Smooth muscle cell (in vitro differentiated cells): ENCODE measurements at regions not wholly inside any gene's neighbourhood (a gene's known extent, or its start where the extent isn't known, plus 50 kb on each side); places are given as distances from the start of the nearest gene placed in this dataset.

ENCODE experiments used
- DNase-seq: peaks from one replicate; lab custom pipeline; 2025; ENCODE audit not compliant: unreplicated experiment; lab: John Stamatoyannopoulos, UW
- H2AFZ ChIP-seq: fragments of 200-600 bp; sonication (generic); 2 replicates; pipeline ENCODE4 v1.6.0; 2016; ENCODE audit warnings: antibody characterized with exemption, low read depth, mild to moderate bottlenecking
- H3F3A ChIP-seq: fragments of 200-600 bp; sonication (generic); 2 replicates; pipeline ENCODE4 v1.6.0; 2017; ENCODE audit warnings: antibody characterized with exemption, low read depth
- H3K27ac ChIP-seq: fragments of 200-600 bp; sonication (generic); 2 replicates; pipeline ENCODE4 v1.5.1; 2016; ENCODE audit warnings: low read depth, mild to moderate bottlenecking
- H3K27me3 ChIP-seq: fragments of 200-600 bp; sonication (generic); 2 replicates; pipeline ENCODE4 v1.6.1; 2016; ENCODE audit warnings: low read depth, mild to moderate bottlenecking
- H3K36me3 ChIP-seq: fragments of 200-600 bp; sonication (generic); 2 replicates; pipeline ENCODE4 v1.5.1; 2016; ENCODE audit warnings: low read depth
- H3K4me1 ChIP-seq: fragments of 200-600 bp; sonication (generic); 2 replicates; pipeline ENCODE4 v1.5.1; 2016; ENCODE audit warnings: low read depth
- H3K4me2 ChIP-seq: fragments of 200-600 bp; sonication (generic); 2 replicates; pipeline ENCODE4 v1.6.0; 2016; ENCODE audit warnings: mild to moderate bottlenecking
- H3K4me3 ChIP-seq: fragments of 200-600 bp; sonication (generic); 2 replicates; pipeline ENCODE4 v1.5.1; 2016; ENCODE audit warnings: mild to moderate bottlenecking
- H3K79me2 ChIP-seq: fragments of 200-600 bp; sonication (generic); 2 replicates; pipeline ENCODE4 v1.6.0; 2016; ENCODE audit warnings: low read depth, mild to moderate bottlenecking
- H3K9ac ChIP-seq: fragments of 200-600 bp; sonication (generic); 2 replicates; pipeline ENCODE4 v1.6.0; 2016; ENCODE audit warnings: low read depth
- H3K9me3 ChIP-seq: fragments of 200-600 bp; sonication (generic); replicated peaks from 2 replicates; pipeline ENCODE4 v1.5.1; 2016; ENCODE audit warnings: low read depth
- H4K20me1 ChIP-seq: fragments of 200-600 bp; sonication (generic); 2 replicates; pipeline ENCODE4 v1.6.0; 2016; ENCODE audit warnings: low read depth
- CTCF ChIP-seq: fragments of 200-600 bp; sonication (generic); IDR thresholded peaks from 2 replicates; pipeline ENCODE4 v1.5.1; 2017; ENCODE audit warnings: borderline replicate concordance, mild to moderate bottlenecking, antibody characterized with exemption; ENCODE audit not compliant: insufficient read depth, poor library complexity, severe bottlenecking
- WGBS: methylation state at CpG from one replicate; pipeline ENCODE4 v1.1.7; 2016; ENCODE audit warnings: low lambda C conversion rate; 5-methylcytosine and 5-hydroxymethylcytosine counted together

- no peak overlapping the region for H3K9ac ChIP-seq
- no peak overlapping the region for H3K27ac ChIP-seq
- 82% methylated on average over 4 of the region's 4 CpGs for WGBS
- TF ChIP-seq CTCF, result no peak
- H3K4me1 ChIP-seq, result no peaks in the 10 kb centered on the region
- H3K79me2 ChIP-seq, result no peaks in the 10 kb centered on the region
- H3F3A ChIP-seq, result no peaks in the 10 kb centered on the region
- H3K36me3 ChIP-seq, result no peaks in the 10 kb centered on the region
- H2AFZ ChIP-seq, result no peak overlapping the region
- no peaks in the 10 kb centered on the region for H4K20me1 ChIP-seq
- H3K4me3 ChIP-seq, result no peak overlapping the region
- no peaks in the 10 kb centered on the region for H3K27me3 ChIP-seq
- H3K4me2 ChIP-seq, result no peak overlapping the region
- no peaks in the 10 kb centered on the region for H3K9me3 ChIP-seq
- DNase-seq, result no peak
Observed at GRCh38 chr21:19276665-19277064, 873.1 kb upstream of the TMPRSS15 start.

- 84% methylated on average over 2 of the region's 2 CpGs for WGBS
- no peak overlapping the region for H3K9ac ChIP-seq
- H2AFZ ChIP-seq, result no peak overlapping the region
- no peaks in the 10 kb centered on the region for H3F3A ChIP-seq
- H3K27me3 ChIP-seq, result no peaks in the 10 kb centered on the region
- H3K79me2 ChIP-seq, result no peaks in the 10 kb centered on the region
- DNase-seq, result no peak
- no peaks in the 10 kb centered on the region for H3K4me1 ChIP-seq
- no peak overlapping the region for H3K27ac ChIP-seq
- H3K4me3 ChIP-seq, result no peak overlapping the region
- H3K4me2 ChIP-seq, result no peak overlapping the region
- no peaks in the 10 kb centered on the region for H4K20me1 ChIP-seq
- H3K9me3 ChIP-seq, result no peaks in the 10 kb centered on the region
- TF ChIP-seq CTCF, result no peak
- H3K36me3 ChIP-seq, result no peaks in the 10 kb centered on the region
Observed at GRCh38 chr21:19286876-19287275, 883.3 kb upstream of the TMPRSS15 start.

- H3K79me2 ChIP-seq, result no peaks in the 10 kb centered on the region
- no peaks in the 10 kb centered on the region for H3K9me3 ChIP-seq
- no peaks in the 10 kb centered on the region for H4K20me1 ChIP-seq
Observed at GRCh38 chr21:19290328-19290727, 886.7 kb upstream of the TMPRSS15 start.

More at GRCh38 chr21:19290328-19290727, 886.7 kb upstream of the TMPRSS15 start:
- no peak overlapping the region for H3K27ac ChIP-seq
- H3K4me3 ChIP-seq, result no peak overlapping the region
- no peak for TF ChIP-seq CTCF
- H3K9ac ChIP-seq, result no peak overlapping the region
- no peak for DNase-seq
- H3K4me1 ChIP-seq, result no peaks in the 10 kb centered on the region
- H2AFZ ChIP-seq, result no peak overlapping the region
- H3K36me3 ChIP-seq, result no peaks in the 10 kb centered on the region
- no peaks in the 10 kb centered on the region for H3K27me3 ChIP-seq
- no peak overlapping the region for H3K4me2 ChIP-seq
- no peaks in the 10 kb centered on the region for H3F3A ChIP-seq
